ENCODE measurements at regions not wholly inside any gene's neighbourhood (a gene's known extent, or its start where the extent isn't known, plus 50 kb on each side); places are given as distances from the start of the nearest gene placed in this dataset.
A peak's percentile ranks its signal among the peaks of the same experiment; 100 is the strongest.
"Not testable (repeated sequence)": the region's sequence is repeated elsewhere in the genome, so short reads cannot be mapped to it uniquely, and the experiment has no call there.

- DNase-seq, result no peak
Measured at GRCh38 chr4:36601864-36602495, 320.6 kb downstream of the DTHD1 start.

DNA sequence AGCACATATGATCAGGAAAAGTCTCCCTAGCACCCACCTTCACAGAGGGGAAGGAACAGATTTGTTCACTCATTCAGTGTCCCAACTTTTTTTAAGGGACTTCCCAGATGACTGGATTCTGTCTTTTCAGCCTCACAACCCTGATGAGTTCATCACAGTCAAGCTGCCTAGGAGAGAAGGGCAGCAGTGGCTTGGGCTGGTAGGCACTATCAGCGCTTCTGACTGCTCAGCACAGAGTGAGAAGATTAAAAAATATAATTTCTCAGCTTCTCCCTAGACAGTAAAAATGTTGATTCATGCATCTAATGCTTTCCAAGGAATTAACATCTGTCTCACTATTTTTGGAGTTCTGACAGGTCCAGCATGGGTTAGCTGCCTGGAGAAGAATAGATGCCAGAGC, 328.2 kb downstream of the DTHD1 start:
- DNase-seq, result no peak

GRCh38 chr4:36610628-36611027, 329.2 kb downstream of the DTHD1 start:
- DNase-seq, result no peak

DNA sequence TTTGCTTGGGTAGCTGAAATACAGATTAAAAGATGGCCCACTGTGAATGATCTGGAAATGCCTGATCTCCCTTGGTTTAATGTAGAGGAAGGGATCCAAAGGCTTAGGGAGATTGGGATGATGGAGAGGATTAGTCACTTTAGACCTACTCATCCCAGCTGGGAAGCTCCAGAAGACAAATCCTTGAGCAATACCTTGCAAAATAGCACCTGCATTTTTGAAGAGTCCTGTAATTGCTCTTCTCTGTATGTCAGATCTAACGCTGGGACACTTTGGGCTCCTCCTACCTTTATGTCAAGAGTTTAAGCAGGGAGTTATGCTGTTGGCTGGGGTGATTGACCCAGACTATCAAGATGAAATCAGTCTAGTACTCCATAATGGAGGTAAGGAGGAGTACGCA, 331.7 kb downstream of the DTHD1 start:
- DNase-seq, result not testable (repeated sequence)

DNA sequence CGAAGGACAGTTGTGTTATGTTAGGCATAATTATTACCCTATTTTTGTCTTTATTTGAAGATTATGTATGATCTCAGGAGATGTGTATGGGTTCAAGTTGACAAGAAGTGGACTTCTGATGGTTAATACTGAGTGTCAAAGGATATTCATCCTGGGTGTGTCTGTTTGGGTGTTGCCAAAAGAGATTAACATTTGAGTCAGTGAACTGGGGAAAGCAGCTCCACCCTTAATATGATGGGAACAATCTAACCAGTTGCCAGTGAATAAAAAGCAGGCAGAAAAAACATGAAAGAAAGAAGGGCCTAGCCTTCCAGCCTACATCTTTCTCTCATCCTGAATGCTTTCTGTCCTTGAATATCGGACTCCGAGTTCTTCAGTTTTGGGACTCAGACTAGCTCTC, 332.6 kb downstream of the DTHD1 start:
- DNase-seq, result no peak

DNA sequence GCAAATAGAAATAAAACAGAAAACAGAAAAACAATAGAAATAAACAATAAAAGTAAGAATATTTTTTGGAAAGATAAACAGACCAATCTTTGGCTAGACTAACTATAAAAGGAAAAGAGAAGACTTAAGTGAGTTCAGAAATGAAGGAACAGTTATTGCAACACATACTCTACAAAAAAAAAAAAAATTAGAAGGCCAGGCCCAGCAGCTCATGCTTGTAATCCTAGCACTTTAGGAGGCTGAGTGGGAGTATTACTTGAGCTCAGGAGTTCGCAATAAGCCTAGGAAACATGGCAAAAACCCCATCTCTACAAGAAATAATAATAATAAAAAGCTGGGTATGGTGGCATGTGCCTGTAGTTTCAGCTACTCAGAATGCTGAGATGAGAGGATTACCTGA, 336.7 kb downstream of the DTHD1 start:
- no peak for DNase-seq

DNA sequence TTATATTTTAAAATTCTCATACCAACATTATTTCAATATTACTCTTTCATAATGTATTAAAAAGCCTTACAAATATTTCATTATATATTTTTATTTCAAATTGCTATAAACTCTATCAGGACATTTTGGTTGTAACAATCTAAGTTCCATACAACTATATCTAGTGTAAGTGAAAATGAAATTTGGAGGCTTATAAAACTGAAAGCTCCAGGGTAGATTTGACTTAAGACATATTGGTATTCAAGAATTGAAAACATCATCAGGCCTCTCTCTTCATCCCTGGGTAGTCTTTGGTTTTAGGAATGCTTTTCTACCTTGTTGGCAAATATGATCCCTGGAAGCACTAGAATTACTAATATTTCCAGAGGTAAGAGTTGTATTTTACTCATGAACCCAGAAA, 342.6 kb downstream of the DTHD1 start:
- DNase-seq, result no peak

GRCh38 chr4:36638273-36638811, 356.9 kb downstream of the DTHD1 start:
- DNase-seq, result no peak

GRCh38 chr4:36640876-36641275, 359.5 kb downstream of the DTHD1 start:
- no peak for DNase-seq

- no peak for DNase-seq
Measured at GRCh38 chr4:36651253-36651652, 369.8 kb downstream of the DTHD1 start.

GRCh38 chr4:36652857-36653256, 371.4 kb downstream of the DTHD1 start:
- no peak for DNase-seq

DNA sequence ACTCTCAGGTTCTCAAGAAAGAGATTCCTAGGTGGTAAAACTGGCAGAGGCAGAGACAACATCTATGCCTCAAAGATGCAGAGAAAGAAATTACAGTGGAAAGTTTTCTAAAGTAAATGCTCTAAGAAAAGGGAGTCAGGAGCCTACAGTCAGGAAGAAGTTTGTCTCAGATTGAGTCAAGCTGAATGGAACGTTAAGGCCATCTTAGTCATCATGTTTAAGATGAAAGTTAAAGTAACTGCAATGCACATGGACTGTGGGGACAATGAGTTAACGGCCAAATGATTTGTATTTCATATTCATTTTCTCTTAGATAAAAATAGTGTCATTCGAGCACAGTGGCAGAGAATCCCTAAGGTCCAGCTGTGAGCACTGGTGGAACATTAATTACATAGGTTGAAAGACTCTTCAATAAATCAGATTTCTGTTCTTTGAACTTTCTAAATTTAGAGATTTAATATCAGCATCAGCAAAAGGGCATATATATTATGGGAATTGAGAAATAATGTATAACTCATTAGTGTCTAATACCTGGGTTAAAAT, 384.6 kb downstream of the DTHD1 start:
- no peak for DNase-seq

DNA sequence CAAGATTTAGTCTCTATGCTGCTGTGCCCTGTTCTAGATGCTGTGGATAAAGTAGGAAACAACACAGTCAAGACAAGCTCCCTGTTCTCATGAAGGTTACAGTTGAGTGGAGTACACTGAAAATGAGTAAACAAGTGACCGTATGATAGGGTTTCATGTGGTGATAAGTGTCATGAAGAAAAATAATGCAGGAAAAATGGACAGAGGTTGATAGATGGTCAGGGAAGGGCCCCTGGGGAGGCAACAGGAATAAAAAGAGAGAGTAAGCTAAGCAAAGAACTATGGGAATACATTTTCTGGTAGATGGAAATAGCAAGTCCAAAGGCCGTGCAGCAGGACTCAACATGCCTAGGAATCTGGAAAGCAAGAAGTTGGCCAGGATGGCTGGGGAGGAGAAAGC, 394.0 kb downstream of the DTHD1 start:
- no peak for DNase-seq

GRCh38 chr4:36676139-36677050, 395.0 kb downstream of the DTHD1 start:
- DNase-seq, result peak; percentile 24

DNA sequence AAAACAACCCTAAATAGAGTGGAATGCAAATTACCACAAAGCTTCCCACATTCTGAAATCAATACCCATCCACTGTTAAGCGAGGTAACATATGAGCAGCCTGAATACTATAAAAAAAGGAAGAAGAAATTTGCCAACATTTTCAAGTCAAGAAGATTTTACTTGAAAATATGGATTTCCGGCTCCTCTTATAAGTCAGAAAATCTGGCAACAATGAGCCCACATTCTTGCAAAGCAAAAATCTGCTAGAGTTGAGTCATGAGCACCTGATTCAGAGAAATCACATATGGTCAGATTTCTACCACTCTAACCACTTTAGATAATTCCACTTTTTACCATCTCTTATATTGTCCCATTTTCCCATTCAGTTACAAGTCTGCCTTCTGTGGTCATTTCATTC, 395.7 kb downstream of the DTHD1 start:
- DNase-seq, result no peak

GRCh38 chr4:36677874-36678273, 396.5 kb downstream of the DTHD1 start:
- DNase-seq, result no peak

- no peak for DNase-seq
Measured at GRCh38 chr4:36687681-36688080, 406.3 kb downstream of the DTHD1 start.

DNA sequence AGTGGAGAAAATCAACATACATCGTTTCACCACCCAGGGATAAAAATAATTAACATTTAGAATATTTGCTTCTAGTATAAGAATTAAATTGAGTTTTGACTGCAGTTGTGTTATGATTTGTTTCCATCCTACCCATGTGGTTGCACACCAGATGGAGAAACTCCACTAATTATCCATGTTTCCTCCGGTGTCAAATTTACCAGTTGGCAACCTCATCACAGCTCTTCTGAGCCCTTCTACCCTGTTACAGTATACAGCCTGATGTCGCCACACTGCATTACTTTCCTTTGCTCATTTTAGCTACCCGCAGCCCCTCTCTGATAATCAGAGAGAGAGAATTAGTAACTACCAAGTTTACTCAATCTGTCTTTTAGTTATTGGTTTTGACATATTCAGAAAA, 411.2 kb downstream of the DTHD1 start:
- DNase-seq, result no peak

- no peak for DNase-seq
Measured at GRCh38 chr4:36702245-36702644, 420.8 kb downstream of the DTHD1 start.

GRCh38 chr4:36704289-36704688, 422.9 kb downstream of the DTHD1 start:
- no peak for DNase-seq

DNA sequence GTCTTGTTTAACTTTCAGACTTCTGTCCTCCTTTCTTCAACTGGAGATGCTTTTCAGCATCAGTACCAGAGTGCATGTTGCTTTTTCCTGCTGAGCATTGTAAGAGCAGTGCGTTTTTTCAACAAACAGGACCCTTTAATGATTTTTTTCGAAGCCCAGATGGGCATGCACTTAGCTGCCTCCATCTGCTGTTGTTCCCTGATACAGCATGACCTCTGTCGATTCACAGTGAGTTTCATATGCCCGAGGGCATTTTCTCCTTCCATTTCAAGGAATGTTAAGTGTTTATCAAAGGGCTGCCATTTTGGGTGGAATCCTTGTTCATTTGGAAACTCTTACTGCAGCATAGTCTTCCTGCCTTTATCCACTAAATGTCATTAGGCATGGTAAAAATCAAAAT, 428.6 kb downstream of the DTHD1 start:
- no peak for DNase-seq

DNA sequence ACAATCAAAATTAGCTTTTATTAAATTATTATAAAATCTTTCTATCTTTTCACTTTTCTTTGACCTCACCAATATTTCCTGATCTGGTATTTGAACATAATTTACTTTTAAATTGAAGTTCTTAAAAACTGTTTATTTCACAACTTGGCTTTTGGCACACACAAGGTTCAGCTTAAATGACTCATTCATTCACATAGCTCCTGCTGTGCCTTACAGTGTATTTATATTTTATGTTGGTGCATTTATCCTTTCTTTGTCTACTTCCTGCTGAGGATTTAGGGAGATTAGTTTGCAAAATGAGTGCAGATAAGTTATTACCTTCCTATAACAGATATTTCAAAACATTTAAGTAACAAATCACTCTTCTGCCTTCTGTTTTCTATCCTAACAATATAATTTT, 430.6 kb downstream of the DTHD1 start:
- DNase-seq, result no peak

DNA sequence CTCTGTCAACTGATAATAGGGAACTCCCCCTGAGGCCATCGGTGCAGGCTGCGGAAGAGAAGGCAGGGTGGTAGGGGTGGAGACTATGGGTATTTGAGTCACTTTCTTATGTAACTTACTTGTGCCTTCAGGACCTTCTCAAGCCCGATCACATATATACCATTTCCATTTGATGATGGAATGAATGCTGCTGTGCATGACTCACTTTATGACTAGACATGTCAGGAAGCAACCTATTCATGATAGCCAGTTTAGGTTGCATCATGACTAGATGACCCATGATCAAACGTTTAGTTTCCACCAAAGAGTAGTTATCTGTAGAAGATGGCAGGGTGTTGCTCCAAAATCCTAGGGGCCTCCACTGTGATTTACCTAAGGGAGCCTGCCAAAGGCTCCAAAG, 435.5 kb downstream of the DTHD1 start:
- no peak for DNase-seq

All from left kidney (tissue), 1 donor.